ENCODE measurements at regions not wholly inside any gene's neighbourhood (a gene's known extent, or its start where the extent isn't known, plus 50 kb on each side); places are given as distances from the start of the nearest gene placed in this dataset.
"Not testable (repeated sequence)": the region's sequence is repeated elsewhere in the genome, so short reads cannot be mapped to it uniquely, and the experiment has no call there.

DNA sequence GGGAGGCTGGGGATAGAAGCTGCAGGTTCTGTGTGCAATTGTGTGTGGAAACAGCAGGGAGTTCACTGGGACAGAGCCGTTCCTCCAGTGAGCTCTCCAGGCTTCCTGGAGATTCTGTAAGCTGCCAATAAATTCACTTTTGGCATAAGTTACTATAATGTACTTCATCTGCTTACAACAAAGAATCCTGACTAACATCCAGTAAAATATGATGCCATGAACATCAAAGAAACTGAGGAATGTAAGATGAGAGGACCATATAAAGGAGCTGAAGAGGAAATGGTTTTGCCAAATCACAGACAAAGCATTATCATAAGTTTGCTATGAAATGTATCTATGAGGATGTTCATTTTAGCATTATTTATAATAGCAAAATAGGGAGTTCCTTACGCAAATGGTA, 175.3 kb downstream of the KCNE4 start:
- no peak for DNase-seq

DNA sequence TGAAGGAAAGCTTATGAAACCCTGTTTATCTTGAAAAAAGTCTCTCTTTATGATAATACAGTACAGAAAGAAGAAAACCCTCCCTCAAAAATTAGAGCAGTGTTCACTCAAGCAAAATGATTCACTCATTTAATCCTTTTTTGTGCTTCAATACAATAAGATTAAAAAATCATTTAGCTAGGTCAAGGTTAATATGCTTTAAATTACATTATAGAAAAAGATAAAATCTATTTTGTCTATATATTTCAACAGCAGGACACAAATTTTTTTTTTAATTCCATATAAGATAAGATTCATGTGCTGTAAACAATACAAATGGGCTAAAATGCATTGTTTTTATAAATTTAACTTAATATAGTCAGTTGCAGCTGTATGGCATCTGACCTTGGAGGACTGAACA, 176.9 kb downstream of the KCNE4 start:
- DNase-seq = no peak

DNA sequence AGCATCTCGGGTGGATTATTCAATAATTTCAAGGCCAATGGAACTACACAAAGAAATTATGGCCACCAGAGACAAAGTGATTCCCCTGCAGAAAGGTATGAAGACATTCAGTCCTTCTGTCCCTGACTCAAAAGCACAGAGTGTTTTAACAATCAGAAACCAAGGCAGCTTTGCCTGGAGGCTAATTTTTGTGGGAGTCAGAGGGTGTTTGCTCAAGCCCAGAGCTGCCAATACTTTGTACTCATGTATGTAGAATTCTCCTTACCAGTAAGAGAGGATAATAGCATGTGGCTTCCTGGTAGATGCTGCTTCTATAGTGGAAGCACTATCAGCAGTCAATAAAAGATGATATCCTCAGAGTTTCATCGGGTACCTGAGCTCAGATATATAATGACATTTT, 178.4 kb downstream of the KCNE4 start:
- DNase-seq = no peak

DNA sequence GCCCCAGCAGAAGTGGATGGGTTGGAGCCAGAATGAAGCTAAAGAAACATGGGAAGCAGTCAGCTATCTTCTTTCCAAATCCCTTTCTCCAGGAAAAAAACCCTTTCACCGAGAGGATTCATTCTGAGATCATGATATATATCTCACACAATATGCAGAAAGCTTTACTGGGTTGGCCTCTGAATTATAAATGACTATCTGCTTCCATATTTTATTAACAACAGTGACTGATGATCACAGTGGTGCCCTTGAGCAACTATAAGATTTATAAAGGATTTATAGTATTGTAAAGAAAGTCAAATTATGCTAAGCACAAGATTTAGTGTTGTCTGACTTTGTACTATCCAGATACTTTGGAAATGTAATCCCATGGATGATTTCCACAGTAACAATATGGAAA, 180.3 kb downstream of the KCNE4 start:
- DNase-seq = no peak

DNA sequence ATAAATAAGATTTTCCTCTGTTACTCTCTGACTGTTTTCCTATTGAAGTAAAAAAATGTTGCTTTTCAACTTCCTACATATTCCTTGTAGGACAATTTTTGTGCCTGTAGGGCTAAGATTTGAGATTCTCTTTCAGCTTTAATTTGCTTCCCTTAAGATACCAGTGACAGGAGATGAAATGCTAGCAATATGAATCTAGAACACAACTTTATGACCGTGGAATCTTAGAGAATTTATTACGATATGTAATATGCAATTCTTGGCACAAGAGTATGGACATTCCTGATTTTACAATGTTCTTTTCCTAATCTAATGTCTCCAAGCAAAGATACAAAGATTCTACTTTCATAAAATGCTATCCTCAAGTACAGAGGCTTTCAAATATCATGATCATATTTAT, 180.9 kb downstream of the KCNE4 start:
- no peak for DNase-seq

DNA sequence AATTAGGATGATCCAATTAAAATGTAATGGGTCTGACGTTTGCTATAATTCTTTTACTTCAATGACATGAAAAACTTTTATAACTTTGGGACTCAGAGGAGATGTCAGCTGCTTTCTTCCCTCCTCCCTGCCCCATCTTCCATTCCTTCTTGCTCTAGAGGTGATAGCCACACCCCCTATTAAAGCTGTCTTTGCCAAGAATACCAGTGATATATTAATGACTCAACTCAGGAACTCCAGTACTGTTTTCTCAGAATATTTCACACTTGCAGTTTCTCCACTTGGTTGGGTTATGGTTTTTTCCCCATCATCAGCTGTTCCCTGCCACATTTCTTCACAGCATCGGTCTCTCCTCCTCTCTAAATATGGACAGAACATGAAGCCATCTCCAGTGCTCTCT, 184.0 kb downstream of the KCNE4 start:
- no peak for DNase-seq

DNA sequence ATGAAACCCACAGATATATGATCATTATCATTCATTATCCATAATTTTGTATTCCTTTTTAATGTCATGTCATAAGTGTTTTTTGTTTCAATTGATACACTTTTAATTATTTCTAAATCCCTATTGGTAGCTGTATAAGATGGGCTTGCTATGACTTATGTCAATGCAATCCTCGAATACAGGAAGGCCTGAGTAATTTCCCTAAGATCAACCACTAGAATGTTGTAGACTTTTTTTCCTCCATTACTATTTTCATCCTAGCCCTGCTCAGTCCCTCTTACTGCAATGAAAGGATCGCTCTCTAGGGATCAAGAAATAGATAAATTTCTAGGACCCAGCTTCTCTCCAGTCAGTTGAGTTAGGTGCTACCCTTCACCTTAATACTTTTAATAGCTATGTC, 186.3 kb downstream of the KCNE4 start:
- DNase-seq = no peak

DNA sequence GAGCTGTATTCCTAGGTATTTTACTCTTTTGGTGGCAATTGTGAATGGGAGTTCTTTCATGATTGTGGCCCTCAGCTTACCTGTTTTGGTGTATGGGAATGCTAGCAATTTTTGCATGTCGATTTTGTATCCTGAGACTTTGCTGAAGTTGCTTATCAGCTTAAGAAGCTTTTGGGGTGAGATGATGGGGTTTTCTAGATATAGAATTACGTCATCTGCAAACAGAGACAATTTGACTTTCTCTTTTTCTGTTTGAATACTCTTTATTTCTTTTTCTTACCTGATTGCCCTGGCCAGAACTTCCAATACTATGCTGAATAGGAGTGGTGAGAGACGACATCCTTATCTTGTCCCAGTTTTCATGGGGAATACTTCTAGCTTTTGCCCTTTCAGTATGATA, 191.2 kb downstream of the KCNE4 start:
- no peak for DNase-seq

DNA sequence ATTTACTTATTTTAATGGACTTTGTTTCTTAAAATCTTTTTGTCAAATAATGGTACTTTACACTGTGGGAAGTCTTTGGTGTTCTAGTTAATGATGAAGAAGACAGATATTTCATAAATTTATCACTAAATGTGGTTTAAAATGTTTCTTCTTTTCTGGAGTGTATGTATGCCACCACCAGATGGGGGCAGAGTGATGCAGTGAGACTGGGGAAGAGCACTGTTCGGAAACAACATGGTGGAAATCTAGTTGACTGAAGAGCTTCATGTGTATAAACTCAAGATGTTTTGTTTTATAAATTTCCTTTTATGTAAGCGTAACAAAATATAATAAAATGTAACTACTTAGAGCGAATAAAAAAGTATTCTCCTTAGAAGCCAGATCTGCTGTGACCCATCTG, 195.1 kb downstream of the KCNE4 start:
- DNase-seq = no peak

DNA sequence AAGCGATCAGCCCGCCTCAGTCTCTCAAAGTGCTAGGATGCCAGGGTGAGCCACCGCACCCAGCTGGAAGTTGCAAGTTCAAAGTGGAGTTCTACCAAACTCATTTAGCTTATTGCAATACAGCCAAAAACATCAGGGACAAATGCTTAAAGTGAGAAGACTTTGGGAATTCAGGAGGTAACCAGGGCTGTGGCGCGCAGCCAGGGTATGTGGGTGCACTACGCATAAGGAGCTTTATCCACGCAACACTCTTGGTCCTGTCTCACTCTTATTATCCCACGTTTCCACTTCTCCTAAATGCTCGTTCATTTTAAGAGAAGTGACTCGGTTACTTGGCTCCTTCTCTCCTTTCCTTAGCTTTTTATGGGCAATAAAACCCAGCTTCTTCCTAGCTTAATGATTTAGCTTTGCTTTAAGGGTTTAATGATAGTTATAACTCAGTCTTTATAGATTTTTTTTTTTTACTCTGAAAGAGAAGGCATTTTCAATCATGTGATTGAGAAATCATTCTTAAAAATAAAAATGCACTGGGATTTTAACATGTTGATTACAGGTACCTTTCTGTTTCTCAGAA, 199.8 kb downstream of the KCNE4 start:
- no peak for DNase-seq

DNA sequence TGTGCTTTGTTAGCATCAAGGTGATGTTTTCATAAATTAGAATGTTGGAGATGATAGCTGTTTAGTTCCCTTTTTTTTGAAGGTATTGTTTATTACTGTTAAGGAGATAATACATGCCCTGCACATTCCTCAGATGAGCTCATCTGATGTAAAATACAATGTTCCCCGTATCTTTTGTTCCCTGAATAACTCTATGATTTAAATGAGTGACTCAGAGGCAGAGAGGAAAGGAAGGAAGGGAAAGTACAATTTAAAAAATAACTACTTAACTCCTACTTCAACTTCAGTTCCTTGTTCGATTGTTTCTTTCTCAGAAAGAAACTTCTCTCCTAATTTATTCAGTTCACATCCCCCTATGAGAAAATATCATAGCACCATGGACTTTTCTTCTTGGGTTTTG, 208.7 kb downstream of the KCNE4 start:
- no peak for DNase-seq

DNA sequence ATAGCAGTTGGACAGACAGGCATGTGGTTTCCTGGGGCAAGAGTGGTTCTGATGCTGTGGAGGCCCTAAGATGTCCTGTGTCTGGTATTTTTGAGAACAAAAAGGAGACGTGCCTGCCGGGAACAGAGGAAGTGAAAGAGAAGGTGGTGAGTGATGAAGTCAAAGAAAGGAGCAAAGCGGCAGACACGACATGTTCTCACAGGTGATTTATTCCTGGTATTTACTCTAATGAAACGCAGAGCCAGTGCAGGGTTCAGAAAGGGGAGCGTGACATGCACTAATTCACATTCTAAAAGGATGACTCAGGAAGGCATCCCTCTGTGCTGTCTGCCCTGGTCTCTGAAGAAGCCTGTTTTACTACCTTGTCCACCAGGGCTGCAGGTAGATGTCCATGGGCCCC, 211.0 kb downstream of the KCNE4 start:
- DNase-seq = no peak

DNA sequence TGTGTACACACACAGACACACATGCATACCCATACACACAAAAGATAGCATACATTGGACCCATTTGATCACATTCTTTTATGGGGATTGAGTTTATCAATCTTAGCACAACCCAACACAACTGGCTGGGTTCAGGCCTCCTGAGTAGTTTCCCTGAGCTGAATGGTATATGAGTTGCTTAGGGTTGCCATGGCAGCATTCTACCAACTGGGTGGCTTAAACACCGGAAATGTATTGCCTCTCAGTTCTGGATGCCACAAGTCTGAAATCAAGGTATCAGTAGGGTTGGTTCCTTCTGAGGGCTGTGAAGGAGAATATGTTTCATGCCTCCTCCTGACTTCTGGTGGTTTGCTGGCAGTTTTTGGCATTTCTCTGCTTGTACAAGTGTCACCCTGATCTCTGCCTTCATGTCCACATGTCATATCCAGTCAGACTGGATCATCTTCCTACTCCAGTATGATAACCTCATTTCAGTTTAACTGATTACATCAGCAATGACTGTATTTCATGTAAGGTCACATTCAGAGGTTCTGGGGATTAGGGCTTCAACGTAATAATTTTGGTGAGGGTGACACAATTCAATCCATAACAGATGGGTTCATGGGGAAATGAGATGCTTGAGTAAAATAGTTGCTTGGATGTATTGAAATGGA, 212.7 kb downstream of the KCNE4 start:
- no peak for DNase-seq

DNA sequence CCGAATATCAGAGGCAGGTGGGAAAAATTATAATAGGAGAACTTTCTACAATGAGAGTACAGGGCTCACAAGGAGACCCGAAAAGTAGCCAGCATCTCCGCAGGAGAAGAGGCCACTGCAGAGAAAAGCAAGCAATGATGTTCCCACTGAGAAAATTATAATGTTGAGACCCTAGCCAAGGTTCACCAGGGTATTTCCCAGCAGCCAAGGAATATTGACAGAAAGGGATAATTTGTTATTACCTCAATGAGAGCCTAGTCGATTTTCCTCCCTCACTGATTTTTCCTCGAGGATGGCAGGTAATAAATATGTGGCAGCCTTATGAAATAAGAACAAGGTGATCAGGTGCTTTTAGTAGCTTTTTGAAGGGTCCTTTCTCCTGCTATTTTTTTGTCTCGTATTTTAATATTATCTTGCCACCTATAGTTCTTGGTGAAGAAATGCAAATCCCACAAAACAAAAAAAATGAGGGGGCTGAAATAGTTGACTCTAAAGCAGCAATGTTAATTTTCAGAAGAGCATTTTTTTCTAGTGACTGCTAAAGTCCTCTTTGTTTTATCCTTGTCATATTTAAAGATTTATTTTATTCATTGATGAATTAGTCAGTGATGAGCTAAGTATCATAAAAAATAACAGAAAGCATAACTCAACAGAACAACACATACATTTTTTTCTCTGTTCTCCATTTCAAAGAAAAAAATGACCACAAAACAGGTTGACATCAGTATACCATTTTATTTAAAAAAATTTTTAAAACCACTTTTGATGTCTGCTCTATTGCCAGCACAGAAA, 215.4 kb downstream of the KCNE4 start:
- DNase-seq = no peak

DNA sequence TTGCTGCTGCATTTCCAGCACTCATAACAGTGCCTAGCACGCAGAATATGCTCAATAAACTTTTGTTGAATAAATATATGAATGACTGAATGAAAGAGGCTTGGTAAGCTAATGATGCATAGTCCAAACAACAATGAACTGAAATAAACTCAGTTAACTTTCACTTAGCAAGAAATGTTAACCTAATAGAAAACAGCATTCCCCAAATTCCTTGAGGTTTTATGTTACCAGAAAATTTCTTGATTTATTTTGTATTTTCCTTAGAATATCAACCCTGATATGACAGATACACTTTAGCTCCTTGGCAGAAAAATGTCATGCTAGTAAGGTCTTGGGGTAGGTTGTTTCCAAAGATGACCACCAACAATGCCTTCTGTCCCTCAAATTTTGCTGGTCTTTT, 217.4 kb downstream of the KCNE4 start:
- DNase-seq = no peak

DNA sequence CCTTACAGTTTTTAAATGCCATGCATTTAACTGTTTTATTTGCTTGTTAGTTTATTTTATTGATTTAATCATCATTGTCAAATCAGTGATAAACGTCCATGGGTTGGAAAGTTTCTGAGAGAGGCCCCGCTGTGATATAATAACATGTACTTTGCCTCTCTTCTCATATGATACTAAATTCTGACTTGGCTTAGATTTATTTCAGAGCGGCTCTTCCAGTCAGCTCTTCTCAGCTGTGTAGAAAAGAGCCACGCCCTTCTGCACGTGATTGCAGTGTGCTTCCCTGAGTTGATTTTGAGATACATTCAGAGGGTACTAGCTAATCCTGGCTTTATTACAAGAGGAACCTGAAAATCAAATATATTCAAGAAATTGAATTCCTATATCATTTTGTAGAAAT, 218.6 kb downstream of the KCNE4 start:
- DNase-seq = no peak

DNA sequence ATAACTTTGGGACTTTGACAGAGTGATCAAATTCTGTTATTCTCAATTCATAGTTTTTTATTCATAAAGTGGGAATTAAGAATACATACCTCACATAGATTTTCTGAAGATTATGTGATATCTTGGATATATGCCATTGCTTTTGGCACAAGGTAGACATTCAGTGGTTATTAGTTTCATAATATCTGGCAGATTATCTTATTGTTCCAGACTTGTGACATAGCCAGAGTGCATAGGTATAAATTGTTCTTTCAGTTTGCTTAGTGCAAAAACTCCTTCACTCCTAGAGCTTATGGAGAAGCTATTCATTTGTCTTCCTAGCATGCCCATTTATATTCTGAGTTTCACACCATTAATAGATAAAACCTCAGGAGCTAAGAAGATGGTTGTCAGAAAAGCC, 222.0 kb downstream of the KCNE4 start:
- DNase-seq = no peak

DNA sequence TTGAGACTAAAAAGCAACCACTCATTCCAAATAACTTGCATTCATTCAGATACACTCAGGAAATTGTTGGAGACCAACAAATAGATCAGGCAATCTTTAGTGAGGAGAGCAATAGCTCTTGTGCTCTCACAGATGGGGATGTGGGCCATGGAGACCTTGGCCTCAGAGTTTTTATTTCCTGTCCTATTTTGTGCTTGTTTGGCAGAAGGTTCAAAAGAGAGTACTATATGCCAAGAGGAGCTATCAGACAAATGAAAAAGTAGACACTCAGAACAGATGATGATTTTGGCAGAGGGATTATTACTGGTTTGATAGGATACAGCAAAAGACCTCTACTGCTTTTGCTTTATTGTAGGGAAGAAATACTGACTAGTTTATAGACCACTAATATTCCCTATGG, 230.2 kb downstream of the KCNE4 start:
- no peak for DNase-seq

DNA sequence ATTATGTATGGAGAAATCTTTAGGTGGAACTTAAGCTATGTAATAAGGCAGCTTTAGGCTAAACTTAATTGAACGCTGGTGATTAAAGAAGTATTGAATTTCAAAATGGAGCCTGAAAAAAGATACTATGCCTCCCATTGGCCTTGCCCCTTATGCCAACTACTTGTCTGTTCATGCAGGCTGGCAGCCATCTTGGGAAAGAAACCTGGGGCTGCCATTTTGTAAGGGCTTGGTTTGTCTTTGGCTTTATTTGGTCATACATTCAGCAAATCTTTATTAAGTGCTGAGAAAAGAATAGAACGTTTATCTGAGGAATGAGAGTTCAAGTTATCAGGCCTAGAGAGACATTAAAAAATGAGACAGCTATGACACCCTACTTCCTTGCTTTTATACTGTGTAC, 231.3 kb downstream of the KCNE4 start:
- no peak for DNase-seq

DNA sequence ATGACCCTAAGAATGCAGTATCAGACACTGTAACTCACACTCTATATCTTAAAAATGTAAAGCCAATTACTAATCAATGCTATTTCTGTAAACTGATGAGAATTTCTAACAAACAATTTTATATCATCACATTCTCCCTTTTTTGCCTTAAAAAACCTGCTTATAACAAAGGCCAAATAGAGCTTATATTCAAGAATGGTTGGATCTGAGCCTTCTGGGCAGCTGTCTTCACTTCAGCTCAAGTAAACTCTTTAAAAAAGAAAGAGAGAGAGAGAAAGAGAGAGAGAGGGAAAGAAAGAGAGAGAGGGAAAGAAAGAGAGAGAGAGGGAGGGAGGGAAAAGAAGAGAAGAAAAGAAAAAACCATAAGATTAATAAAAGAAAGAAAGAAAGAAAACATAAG, 231.8 kb downstream of the KCNE4 start:
- no peak for DNase-seq

DNA sequence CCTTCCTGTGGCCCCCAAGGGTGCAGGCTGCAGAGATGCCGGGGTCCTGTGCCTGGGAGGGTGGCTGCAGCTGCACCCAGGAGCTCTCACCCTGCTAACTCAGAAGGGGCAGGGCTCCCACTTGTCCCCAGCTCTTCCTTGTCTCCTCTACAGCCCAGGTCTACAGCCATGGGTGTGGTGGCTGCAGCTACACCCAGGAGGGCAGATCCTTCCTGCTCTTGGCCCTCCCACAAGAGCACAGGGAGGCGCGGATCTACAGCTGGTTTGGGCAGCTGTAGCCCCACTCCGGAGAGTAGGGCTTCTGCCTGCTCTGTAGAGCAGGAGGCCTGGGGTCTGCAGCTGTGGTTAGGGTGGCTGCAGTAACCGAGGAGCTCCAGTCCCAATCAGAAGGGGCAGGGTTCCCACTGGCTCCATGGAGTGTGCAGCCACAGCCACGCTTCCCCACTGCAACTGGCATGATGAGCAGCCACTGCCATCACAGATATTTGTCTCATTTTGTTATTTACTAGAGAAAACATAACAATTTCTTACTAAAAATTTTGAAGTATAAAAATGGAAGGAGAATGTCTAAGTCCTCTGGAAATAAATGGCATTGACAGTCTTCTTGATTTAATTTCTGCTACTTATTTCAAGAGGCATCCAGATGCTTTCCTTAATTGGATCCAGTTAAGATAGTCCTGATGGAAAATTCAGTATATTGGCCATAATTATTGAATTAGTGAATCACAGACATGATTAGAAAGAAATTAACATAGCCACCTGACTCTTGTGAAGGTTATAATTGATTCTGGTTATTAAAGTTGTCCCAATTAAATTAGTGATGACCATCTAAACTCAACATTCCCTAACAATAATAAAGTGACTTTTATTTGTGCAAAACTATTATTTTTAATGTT, 233.6 kb downstream of the KCNE4 start:
- DNase-seq = no peak

DNA sequence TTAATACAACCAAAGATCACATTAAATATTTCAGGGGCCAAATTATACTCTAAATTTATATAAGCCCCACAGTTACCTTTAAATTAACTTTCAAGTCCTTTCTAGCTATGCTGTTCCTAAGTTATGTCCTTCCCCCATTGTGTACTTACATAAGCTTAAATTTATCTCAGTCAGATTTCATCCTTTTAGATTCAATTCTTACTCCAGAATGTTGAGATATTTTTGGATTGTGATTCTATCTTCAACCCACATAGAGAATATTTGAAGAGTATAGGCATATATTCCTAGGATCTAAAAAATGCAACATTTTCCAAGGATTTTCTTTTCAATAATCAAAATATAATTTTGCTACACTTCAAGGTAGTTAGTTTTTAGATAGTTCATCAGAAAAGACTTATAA, 242.8 kb downstream of the KCNE4 start:
- DNase-seq = no peak

DNA sequence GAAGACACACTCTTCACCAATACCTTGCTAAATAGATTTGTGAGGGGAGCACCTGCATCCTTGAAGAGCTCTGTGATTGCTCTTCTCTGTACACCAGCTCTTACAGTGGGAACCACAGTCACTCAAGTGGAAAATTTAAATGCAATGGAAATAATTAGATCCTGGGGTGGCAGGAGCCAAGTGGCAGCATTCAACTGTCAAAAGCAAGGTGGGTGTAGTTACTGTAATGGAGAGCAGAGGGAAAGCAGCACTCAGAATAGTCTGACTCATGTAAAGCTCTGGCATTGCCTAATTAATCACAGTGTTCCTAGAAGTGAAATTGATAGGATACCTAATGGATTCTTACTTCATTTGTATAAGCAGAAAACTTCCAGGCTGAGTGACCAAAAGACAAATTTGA, 245.8 kb downstream of the KCNE4 start:
- DNase-seq = no peak

DNA sequence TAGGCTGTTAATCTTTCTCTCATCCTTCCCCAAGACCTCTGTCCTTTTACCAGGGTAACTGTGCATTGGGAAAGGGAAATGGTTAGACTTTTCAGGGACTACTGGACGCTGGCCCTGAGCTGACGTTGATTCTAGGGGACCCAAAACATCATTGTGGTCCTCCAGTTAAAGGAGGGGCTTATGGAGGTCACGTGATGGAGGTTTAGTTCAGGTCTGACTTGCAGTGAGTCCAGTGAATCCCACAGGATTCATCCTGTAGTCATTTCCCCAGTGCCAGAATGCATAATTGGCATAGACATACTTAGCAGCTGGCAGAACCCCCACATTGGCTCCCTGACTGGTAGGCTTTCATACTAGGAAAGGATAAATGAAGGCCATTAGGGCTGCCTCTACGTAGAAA, 246.3 kb downstream of the KCNE4 start:
- DNase-seq = not testable (repeated sequence)
